ENCODE measurements at regions not wholly inside any gene's neighbourhood (a gene's known extent, or its start where the extent isn't known, plus 50 kb on each side); places are given as distances from the start of the nearest gene placed in this dataset.

GRCh38 chr11:43614214-43614613 is 66.3 kb upstream of the HSD17B12 start:
- peaks cover 0 to 3% (median 0%) of the 10 kb centered on the region in 4 donors for H3K36me3 ChIP-seq (ENCODE audit: control insufficient read depth in 4 of 4, insufficient read depth in 3 of 4, low read depth in 1 of 4, low read length in 3 of 4)
- no peak overlapping the region for H3K4me3 ChIP-seq (ENCODE audit: low read depth in 1 of 3, low read length in 3 of 3)
- TF ChIP-seq TAF1 (conservative IDR thresholded peaks at IDR 0.05): no peak
- no peak for TF ChIP-seq FOXA1 (IDR thresholded peaks at IDR 0.05)
- TF ChIP-seq FOXA2 (IDR thresholded peaks at IDR 0.05): no peak
- no peak for TF ChIP-seq ATF3 (IDR thresholded peaks at IDR 0.05)
- no peak for TF ChIP-seq GABPA (IDR thresholded peaks at IDR 0.05 in 1 of 2, conservative IDR thresholded peaks at IDR 0.05 in 1 of 2)
- no peak for TF ChIP-seq HNF4A (conservative IDR thresholded peaks at IDR 0.05)
- TF ChIP-seq CTCF (IDR thresholded peaks at IDR 0.05; ENCODE audit: low read depth, low read length, missing input control): no peak
- TF ChIP-seq RXRA (IDR thresholded peaks at IDR 0.05): no peak
- TF ChIP-seq RAD21 (IDR thresholded peaks at IDR 0.05): no peak
- TF ChIP-seq YY1 (IDR thresholded peaks at IDR 0.05): no peak
- TF ChIP-seq EGR1 (IDR thresholded peaks at IDR 0.05; ENCODE audit: low read depth in 2 of 2): no peak
- no peak for TF ChIP-seq REST (IDR thresholded peaks at IDR 0.05)
- no peak for TF ChIP-seq SP1 (IDR thresholded peaks at IDR 0.05)
- TF ChIP-seq HNF4G (IDR thresholded peaks at IDR 0.05): no peak
- TF ChIP-seq JUND (IDR thresholded peaks at IDR 0.05): no peak
- TF ChIP-seq NR2F2 (IDR thresholded peaks at IDR 0.05): no peak
- TF ChIP-seq MAX (IDR thresholded peaks at IDR 0.05): no peak
- no peak for TF ChIP-seq ZBTB33 (IDR thresholded peaks at IDR 0.05)
- H3K9me3 ChIP-seq (ENCODE audit: control insufficient read depth in 4 of 4, low read length in 3 of 4): peaks cover 3 to 11% (median 4%) of the 10 kb centered on the region in 4 donors
- no peaks in the 10 kb centered on the region for H3K4me1 ChIP-seq (ENCODE audit: control insufficient read depth in 4 of 4, insufficient read depth in 4 of 4, low read length in 3 of 4)
- DNase-seq (ENCODE audit: low spot score): no peak
- H3K27me3 ChIP-seq (ENCODE audit: control insufficient read depth in 4 of 4, insufficient read depth in 4 of 4, low read length in 3 of 4): no peaks in the 10 kb centered on the region
- WGBS: 61% methylated on average over 2 of the region's 2 CpGs
- H3K9ac ChIP-seq (ENCODE audit: low read depth in 1 of 2, low read length in 2 of 2): no peak overlapping the region
- H3K27ac ChIP-seq (ENCODE audit: low read depth in 1 of 2, low read length in 2 of 2): no peak overlapping the region

All from liver (tissue), 8 donors.